ENCODE measurements at regions not wholly inside any gene's neighbourhood (a gene's known extent, or its start where the extent isn't known, plus 50 kb on each side); places are given as distances from the start of the nearest gene placed in this dataset.

- TF ChIP-seq, protein P1, sequence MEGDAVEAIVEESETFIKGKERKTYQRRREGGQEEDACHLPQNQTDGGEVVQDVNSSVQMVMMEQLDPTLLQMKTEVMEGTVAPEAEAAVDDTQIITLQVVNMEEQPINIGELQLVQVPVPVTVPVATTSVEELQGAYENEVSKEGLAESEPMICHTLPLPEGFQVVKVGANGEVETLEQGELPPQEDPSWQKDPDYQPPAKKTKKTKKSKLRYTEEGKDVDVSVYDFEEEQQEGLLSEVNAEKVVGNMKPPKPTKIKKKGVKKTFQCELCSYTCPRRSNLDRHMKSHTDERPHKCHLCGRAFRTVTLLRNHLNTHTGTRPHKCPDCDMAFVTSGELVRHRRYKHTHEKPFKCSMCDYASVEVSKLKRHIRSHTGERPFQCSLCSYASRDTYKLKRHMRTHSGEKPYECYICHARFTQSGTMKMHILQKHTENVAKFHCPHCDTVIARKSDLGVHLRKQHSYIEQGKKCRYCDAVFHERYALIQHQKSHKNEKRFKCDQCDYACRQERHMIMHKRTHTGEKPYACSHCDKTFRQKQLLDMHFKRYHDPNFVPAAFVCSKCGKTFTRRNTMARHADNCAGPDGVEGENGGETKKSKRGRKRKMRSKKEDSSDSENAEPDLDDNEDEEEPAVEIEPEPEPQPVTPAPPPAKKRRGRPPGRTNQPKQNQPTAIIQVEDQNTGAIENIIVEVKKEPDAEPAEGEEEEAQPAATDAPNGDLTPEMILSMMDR (conservative IDR thresholded peaks at IDR 0.05; ENCODE audit: control insufficient read depth, insufficient read depth, low read depth, low read length), result no peak
- DNase-seq (ENCODE audit: low read depth), result no peak
- no peak overlapping the region for H3K4me3 ChIP-seq (ENCODE audit: control insufficient read depth, low read depth, low read length)
Measured at GRCh38 chr6:40899684-40900155, 139.3 kb downstream of the UNC5CL start.

- no peak for DNase-seq (ENCODE audit: low read depth)
- no peak overlapping the region for H3K4me3 ChIP-seq (ENCODE audit: control insufficient read depth, low read depth, low read length)
- TF ChIP-seq, protein P1 (conservative IDR thresholded peaks at IDR 0.05; ENCODE audit: control insufficient read depth, insufficient read depth, low read depth, low read length), result no peak
Measured at GRCh38 chr6:40898073-40898472, 140.9 kb downstream of the UNC5CL start.

GRCh38 chr6:40897390-40898003 is 141.5 kb downstream of the UNC5CL start:
- no peak for DNase-seq (ENCODE audit: low read depth)
- no peak overlapping the region for H3K4me3 ChIP-seq (ENCODE audit: control insufficient read depth, low read depth, low read length)
- TF ChIP-seq, protein P1 (conservative IDR thresholded peaks at IDR 0.05; ENCODE audit: control insufficient read depth, insufficient read depth, low read depth, low read length), result no peak

GRCh38 chr6:40896696-40897095 is 142.3 kb downstream of the UNC5CL start:
- H3K4me3 ChIP-seq (ENCODE audit: control insufficient read depth, low read depth, low read length), result no peak overlapping the region
- TF ChIP-seq, protein P1 (conservative IDR thresholded peaks at IDR 0.05; ENCODE audit: control insufficient read depth, insufficient read depth, low read depth, low read length), result no peak
- no peak for DNase-seq (ENCODE audit: low read depth)

GRCh38 chr6:40894962-40895799 is 143.8 kb downstream of the UNC5CL start:
- no peak overlapping the region for H3K4me3 ChIP-seq (ENCODE audit: control insufficient read depth, low read depth, low read length)
- peak; percentile 57 for DNase-seq (ENCODE audit: low read depth)
- TF ChIP-seq, protein P1 (conservative IDR thresholded peaks at IDR 0.05; ENCODE audit: control insufficient read depth, insufficient read depth, low read depth, low read length), result peak; percentile 64

GRCh38 chr6:40893021-40893420 is 146.0 kb downstream of the UNC5CL start:
- TF ChIP-seq, protein P1 (conservative IDR thresholded peaks at IDR 0.05; ENCODE audit: control insufficient read depth, insufficient read depth, low read depth, low read length), result no peak
- no peak overlapping the region for H3K4me3 ChIP-seq (ENCODE audit: control insufficient read depth, low read depth, low read length)
- no peak for DNase-seq (ENCODE audit: low read depth)

All from fibroblast of mammary gland (primary cell).